NCI-H1092 (cell line): ENCODE measurements at regions not wholly inside any gene's neighbourhood (a gene's known extent, or its start where the extent isn't known, plus 50 kb on each side); places are given as distances from the start of the nearest gene placed in this dataset.

ENCODE experiments used
- DNase-seq: peaks from one replicate; lab custom pipeline; 2025; lab: John Stamatoyannopoulos, UW

DNA sequence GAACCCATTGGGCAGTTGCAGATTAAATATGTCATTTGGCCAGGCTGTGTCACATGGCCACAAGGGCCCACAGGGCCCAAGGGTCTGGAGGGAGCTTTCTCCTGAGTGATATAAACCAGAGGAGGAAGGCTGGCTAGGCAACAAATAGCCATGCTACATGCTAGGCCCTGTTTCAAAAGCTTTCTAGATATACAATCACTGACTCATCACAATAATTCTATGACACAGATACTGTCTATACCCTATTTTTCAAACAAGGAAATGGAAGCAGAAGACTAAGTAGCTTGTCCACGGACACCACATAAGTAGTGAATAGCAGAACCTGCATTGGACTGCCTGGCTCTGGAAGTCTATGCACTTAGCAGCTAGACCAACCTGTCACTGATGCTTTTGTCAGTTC, 625.4 kb downstream of the NTRK3 start:
- no peak for DNase-seq

DNA sequence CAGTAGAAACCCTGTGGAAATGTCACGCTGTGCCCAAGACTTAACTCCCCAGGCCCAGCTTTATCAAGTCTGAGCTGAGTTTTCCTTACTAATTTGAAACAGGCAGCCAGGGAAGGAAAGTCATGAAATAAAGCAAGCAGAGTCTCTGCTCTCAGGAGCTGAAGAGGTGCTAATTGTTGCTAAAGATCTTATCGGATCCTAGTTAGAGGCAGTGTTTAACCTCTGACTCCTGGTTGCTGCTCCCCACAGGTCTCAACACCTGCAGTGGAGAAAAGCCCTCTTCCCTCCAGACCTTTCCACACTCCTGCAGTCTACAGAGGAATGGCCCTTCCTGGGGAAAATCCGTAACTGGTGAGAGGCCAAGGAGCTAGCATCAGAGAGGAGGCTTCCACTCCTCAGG, 628.2 kb downstream of the NTRK3 start:
- no peak for DNase-seq

DNA sequence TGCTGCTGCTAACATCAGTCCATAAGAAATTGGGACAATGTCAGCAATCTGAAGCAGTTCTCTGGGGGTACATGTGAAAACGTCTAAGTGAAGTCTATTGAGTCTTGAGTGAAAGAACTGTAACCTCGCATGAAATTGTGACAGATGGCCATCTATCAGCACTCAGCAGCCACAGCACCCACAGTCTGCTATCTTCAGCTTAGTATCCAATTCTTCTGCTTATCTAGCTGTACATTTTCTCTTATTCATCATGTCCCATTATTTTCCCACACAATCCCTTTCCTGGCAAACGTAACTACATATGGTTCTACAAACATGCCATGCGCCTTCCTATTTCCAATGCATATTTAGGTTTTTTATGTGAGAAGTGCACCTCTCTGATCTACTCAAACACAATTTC, 629.7 kb downstream of the NTRK3 start:
- no peak for DNase-seq

DNA sequence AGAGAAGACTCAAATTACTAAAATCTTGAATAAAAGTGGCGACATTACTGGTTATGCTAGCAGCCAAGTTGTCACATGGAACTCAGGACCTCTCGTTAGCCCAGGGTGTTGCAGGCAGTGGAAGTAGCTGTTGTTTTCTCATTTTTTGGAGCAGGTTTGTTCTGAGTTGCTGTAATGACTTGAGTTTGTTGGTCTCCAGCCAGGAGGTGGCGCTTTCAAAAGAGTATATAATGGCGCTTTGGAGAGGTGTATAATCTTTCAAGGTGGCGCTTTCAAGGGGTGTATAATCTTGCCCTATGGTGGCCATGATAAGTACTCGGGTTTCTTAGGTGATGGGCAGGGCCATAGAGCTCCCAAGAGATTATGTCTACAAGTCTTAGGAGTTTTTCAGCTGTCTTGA, 632.7 kb downstream of the NTRK3 start:
- no peak for DNase-seq

DNA sequence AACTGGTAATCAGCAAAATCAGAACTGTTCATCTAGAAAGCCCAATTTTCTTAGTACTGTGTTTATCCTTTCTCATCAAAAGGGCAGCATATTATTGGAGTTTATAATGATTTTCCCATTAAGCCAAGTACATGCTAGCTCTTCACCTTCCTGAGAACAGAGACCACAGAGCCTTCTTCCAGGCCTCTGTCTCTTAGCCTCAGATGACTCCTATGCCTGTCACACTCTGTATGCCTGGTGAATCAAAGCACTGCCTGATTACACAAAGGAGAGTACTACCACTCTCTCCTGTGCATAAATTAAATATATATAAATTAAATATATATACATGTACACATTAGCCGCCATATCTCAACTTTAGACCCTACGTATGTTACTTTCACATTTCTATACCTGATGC, 636.1 kb downstream of the NTRK3 start:
- DNase-seq: no peak

DNA sequence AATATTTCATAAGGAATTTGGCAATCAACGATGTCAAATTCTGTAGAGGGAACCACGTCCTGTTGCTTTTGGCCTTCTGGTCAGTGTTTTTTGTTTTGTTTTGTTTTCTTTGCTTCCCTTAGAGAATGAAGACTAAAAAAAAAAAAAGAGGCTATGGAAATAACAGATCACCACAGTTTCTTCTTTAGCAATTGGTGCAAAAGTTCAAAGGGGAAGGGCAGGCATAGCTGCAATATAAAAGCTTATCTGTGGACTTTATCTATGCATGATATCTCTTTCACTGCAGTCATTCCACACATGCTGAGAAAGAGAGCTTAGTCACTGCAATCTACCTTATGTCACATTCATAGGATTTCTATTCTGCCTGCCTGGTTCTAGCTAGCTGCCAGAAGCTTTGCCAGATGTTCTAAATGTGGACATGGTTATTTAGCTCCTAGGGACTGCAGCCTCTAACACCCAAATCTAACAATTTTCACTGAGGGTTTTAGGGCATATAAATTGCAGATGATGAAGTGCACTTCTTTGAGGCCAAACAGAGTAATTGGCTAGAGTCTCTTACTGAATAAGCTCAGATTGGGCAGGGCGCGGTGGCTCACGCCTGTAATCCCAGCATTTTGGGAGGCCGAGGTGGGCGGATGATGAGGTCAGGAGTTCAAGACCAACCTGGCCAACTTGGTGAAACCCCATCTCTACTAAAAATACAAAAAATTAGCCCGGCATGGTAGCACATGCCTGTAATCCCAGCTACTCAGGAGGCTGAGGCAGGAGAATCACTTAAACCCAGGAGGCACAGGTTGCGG, 637.2 kb downstream of the NTRK3 start:
- DNase-seq: no peak

DNA sequence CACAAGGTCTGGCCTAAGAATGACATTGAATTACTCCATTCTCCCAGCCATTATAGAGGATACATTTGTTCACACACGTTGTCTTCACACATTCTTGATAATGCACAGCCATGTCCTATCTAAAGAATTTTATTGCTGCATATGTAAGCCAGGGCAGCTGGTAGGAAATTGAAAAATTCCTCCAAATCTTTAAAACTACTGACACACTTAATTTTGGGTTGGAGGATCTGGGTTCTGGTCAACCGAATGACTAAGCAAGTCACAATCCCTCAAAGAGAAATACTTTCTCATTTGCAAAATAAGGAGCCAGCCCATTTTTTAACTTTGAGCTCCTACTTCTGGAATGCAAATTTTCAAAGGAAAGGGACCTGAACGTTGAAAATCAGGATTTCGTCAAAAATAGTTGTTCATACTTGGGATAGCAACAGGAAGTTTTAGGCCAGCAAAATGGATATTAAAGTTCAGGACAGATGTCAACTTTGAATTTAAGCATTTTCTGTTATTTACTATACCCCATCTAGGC, 638.3 kb downstream of the NTRK3 start:
- DNase-seq: no peak

DNA sequence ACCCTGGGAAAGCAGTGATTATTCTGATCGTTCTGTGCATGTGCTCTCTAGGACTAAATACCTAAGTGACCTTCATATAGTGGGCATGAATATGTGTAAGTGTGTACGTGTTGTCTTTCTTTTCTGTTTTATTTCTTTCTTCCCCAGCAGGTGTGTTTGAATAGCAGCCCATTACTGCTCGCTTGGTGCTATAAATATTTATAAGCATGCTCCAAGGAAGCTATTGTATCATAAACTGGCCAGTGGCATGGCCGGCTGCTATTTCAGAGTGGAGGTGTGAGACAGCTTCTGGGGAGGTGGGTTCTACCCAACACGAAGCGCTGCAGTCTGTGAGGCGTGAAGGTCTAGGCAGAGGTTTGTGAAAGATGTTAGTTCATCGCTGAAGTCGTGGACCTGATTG, 641.8 kb downstream of the NTRK3 start:
- no peak for DNase-seq

DNA sequence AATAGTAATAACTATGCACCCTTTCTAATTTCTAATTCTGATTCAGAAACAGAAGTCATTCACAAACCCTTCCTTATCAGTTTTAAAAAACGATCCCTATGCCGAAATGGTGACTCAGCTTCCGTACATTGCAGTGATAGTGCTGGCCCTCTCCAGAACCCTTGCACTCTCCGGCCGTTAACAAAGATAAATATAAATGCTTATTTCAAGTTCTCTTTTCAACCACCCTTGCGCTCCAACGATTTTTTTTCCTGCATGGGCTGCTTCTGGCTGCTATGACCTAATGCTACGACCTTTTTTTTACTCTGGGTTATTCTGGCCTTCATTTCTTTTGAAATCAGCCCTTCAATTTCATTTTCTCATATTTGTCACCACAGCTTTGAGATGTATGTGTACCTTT, 646.2 kb downstream of the NTRK3 start:
- no peak for DNase-seq

DNA sequence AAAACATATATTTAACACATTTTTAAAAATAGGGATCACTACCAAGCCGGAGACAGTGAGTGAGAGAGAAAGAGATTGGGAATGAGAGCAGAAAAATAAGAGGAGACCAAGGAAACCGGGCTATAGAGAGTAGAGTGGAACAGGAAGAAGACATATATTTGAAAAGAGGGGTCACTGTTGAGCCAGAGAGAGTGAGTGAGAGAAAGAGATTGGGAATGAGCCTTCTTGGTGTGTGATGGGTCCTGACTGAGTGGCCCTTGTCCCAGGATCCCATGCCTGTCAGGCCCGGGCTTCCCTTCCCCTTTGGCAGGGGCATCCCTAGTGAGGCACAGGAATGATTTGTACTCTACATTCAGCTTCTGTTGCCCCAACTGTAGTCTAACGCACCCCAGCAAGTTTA, 646.6 kb downstream of the NTRK3 start:
- no peak for DNase-seq

DNA sequence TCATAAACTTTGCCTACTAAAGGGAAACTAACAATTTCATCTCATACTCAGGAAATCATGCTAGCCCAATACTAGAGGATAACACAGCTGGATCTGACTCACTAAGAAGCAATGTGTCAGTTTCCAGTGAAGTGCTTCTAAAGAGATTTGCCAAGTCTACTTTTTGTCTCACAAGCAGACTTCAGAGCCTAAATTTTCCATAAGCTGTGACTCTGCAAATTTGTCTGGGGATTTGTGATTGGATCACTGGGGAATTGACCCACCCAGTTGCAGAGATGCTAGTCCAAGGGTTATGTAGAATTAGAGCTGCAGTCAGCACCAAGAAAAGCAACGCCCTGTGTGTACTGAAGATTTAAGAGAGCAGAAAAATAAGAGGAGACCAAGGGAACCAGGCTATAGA, 647.1 kb downstream of the NTRK3 start:
- no peak for DNase-seq

DNA sequence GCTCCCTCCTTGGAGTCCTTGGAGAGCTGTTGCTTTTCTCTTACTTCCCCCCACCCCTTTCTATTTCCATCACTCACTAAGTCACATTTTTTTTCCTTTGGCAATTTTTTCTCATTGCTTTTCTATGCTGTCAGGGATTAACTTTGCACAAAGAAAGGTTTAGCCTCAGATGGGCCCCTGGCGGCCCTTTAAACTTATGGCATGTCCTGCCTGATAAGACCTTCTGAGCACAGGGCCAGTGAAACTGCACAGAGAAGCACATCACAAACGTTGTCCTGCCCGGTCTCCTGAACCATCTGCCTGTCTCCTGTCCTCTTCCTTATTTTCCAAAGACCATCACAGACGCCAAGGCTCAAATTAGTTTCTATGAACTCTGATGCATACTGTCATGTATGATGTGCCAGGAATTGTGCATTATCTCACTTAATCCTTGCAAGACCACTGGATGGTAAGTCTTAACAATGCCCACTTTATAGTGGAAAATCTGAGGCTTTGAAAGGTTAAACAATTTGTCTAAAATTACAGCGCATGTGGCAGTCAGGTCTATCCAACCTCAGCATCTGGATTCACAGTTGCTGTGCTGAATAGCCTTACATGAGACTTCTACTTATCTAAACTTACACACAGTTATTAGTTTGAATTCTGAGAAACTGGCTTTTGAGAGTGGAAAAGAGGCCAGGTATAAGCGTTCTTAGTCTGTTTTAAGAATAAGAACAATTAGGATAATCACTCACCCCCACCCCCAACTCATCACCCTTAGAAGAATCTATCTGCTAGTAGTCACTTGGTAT, 648.1 kb downstream of the NTRK3 start:
- no peak for DNase-seq

DNA sequence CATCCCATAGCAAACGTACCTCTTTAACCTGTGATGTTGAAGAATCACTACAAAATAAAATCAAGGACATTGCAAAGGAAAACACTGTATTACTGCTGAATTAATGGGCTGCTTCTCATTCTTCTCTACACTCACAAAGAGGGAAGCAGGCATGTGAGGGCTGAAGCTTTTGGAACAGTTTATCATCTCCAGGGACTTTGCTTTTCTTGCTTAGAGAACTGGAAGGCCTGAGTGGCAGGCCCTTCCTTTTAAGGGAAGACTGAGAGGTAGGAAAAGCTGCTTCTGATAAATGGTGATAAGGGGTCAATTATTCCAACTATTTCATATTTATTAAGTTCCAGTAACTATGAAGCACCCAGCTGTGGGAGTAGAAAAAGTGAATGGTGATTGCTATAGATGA, 649.6 kb downstream of the NTRK3 start:
- DNase-seq: no peak

DNA sequence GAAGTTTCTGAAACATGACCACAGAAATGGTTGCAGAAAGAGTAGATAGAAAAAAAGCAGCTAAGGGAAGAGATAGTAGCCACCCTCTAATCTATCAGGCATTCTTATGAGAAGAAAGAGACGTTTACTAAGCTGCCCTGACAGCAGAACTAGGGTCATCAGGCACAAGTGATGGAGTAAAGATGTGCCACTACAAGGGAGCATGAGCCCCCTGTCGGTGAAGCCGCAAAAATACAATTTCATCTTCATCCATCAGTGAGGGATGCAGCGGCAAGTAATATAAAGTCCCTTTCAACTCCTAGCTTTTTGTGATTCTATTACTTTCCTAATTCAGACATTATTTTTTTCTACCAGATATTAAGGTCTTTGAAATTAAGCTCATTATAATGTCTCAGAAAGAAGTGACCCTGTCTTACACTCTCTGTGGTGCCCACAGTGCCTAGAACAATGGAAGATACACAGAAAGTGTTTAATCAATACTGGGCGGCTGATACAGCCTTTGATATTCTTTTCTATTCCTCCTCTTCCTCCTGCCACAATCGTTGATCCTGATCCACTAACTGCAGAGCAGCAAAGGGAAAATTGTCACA, 651.6 kb downstream of the NTRK3 start:
- no peak for DNase-seq

DNA sequence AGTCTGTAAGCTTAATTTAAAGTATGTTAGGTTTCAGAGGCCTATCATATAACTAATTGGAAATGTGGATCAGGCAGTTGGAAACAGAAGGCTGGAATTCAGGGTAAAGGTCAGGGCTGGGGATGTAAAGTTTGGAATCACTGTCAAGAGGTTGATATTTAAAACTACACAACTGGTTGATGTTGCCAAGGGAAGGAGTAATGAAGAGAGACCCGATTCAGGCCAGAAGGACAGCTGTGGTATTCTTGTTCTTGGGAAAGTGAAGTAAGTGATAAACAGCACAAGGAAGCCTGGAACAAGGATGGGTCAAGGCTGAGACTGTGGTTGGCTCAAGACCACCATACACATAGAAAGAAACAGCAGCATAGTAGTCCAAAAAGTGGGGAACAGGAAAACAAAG, 654.2 kb downstream of the NTRK3 start:
- no peak for DNase-seq

DNA sequence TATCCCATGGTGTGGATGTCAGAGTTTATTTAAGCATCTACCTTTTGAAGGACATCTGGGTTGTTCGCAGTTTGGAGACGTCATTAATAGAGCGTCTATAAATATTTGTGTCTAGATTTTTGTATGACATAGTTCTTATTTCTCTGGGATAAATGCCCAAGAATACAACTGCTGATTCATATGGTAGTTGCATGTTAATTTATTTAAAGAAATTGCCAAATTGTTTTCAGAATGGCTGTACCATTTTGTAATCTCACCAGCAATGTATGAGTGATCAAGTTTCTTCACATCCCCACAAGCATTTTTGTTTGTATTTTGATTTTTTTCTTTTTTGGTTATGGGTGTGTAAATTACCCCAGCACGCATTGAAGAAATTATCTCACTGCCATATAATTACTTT, 656.9 kb downstream of the NTRK3 start:
- no peak for DNase-seq

DNA sequence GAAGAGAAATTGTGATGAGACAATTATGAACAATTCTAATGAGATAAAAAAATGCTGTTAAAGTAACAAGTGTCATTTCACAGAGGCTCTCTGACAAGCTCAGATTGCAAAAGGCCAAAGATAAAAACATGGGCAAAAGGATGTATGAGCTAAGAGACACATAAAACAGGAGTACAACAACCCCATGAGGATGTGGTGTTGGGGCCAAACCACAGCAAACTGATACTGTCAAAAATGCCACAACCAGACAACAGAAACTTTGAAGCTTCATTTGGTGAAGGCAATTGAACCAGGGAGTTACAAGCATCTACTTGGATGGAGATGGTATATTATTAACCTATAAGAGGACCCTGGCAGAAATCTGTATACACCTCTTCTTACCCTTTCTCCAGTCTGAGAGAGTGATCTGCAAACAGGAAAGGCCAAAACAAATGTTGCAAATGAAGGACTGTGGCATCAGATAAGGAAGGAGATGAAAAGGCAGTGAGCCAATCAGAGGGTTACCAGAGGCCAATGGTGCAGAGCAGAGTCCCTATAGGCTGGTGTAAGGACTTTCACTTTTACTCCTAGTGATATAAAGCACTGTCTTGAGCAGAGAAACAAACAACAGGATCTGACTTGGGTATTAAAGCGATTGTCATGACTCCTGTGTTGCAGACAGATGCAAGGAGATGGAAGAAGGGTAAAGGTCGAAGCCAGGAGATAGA, 659.0 kb downstream of the NTRK3 start:
- DNase-seq: no peak

DNA sequence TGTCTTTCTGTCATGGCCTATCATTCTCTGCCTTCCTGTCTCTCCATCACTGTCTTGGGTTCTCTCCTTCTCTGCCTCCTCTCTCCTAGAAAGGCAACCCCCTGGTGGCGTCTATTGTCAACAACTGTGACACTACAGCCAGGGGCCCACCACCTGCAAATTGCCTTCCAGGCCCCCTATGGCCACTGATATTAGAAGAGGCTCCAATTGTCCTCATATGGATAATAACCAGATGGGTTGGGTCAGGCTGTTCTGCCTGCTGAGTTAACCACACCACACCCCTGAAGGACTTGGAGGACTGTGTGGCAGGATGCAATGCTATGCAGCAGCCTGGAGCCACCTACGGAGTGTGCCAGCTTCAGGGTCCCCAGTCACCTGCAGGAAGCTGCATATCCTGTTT, 665.0 kb downstream of the NTRK3 start:
- DNase-seq: no peak

DNA sequence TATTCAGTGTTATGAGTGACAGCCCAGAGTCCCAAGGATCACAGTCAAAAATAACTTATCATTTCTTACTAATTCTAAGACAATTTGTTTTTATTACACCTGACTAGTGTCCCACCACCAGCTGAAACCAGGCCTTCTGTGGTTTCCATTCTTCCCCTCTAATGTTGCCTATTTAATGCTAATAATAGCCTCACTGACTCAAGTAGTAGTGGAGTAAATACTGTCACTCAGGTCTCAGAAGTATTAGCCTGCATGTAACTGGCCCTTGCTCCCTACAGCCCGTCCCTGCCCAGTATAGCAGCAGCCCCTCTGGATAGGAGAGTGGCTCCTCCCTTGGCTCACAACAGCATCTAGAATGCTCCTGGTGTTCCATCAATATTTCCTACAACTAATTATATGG, 665.5 kb downstream of the NTRK3 start:
- DNase-seq: no peak

DNA sequence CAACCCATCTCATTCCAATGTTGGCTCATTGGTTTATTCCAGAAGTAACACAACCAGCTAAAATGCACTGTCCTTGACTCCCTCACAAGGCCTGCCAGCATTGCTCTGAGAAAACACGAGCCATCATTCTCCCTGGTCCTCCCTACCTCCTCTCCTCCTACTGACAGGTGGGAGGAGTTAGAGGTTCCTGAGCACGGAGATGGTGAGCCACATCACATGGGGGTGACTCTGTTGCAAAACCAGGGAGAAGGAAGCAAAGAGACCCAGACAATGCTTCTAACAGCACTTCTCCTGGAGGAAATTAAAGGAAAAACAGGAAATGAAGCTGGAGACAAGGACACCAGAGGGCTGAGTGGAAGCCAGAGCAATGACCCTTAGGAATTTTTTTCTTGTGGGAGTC, 667.4 kb downstream of the NTRK3 start:
- no peak for DNase-seq

DNA sequence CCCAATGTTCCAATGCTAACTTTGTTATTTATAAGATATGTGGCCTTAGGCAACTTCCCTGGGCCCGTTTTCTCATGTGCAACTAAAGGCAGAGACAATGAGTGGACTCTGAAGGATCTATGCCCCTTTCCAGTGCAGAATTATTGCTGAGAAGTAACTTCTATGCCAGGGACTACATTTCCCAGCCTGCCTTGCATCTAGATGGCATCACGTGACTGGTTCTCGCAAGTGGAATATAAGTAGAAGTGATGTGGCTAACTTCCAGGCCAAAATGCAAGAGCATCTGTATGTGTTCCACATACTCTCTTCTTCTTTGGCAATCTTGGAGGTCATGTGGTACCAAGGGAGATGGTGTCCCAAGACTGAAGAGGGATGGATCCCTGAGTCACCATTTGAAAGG, 674.4 kb downstream of the NTRK3 start:
- DNase-seq: no peak

DNA sequence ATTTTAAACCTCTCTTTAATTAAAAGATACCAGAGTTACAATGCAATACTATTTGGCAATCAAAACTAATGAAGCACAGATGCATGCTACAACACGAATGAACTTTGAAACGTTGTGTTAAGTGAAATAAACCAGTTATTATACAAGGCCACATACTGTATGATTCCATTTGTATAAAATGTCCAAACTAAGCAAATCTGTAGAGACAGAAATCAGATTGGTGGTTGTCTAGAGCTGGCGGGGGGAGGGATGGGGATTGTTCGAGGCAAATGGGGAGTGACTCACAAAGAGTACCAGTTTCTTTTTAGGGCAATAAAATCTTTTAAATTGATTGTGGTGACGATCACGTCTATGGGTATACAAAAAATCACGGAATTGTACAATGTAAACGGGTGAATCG, 677.0 kb downstream of the NTRK3 start:
- DNase-seq: no peak
